CD4-positive, alpha-beta memory T cell (primary cell): ENCODE measurements at regions not wholly inside any gene's neighbourhood (a gene's known extent, or its start where the extent isn't known, plus 50 kb on each side); places are given as distances from the start of the nearest gene placed in this dataset.

Source experiments
- CTCF ChIA-PET: fragments of 350-600 bp; sonication (Branson Sonifier 250); formaldehyde crosslinking; loops from one replicate; lab custom pipeline; 2021; ENCODE audit warnings: inconsistent platforms; ENCODE audit not compliant: partially characterized antibody; lab: Charles Lee
- POLR2A ChIA-PET: fragments of 350-600 bp; sonication (Branson Sonifier 250); formaldehyde crosslinking; loops from one replicate; lab custom pipeline; 2021; ENCODE audit not compliant: partially characterized antibody; lab: Charles Lee
- DNase-seq, 5 donors: peaks; one replicate each; pipeline versions ENCODE4 v3.0.0 to v3.0.0-alpha.2; 2020 to 2022; ENCODE audit warnings: mixed read lengths in 1 of 5
- H3K27ac ChIP-seq: one replicate; pipeline ENCODE4 v1.7.0; 2013; ENCODE audit warnings: low read depth, low read length
- H3K27me3 ChIP-seq: 2 replicates; pipeline ENCODE4 v1.7.0; 2013; ENCODE audit warnings: mild to moderate bottlenecking, low read length, moderate library complexity; ENCODE audit not compliant: insufficient read depth
- H3K36me3 ChIP-seq: 2 replicates; pipeline ENCODE4 v1.7.0; 2013; ENCODE audit warnings: mild to moderate bottlenecking, low read length, moderate library complexity; ENCODE audit not compliant: insufficient read depth
- H3K4me1 ChIP-seq: 2 replicates; pipeline ENCODE4 v1.7.0; 2013; ENCODE audit warnings: mild to moderate bottlenecking, low read length, moderate library complexity; ENCODE audit not compliant: insufficient read depth
- H3K4me3 ChIP-seq, 2 donors: one replicate each; pipeline ENCODE4 v1.7.0; 2013; ENCODE audit warnings: low read length in 2 of 2, mild to moderate bottlenecking in 1 of 2
- H3K9me3 ChIP-seq, 2 donors: one replicate each; pipeline ENCODE4 v1.7.0; 2013; ENCODE audit warnings: low read length in 2 of 2, control low read depth in 1 of 2; ENCODE audit not compliant: control insufficient read depth in 1 of 2
- H3K27ac Mint-ChIP-seq, 7 donors: one replicate each; pipeline ENCODE4 v1.8.0; 2020 to 2021; ENCODE audit warnings: mixed read lengths in 7 of 7, mild to moderate bottlenecking in 6 of 7, inconsistent platforms in 3 of 7, moderate library complexity in 3 of 7
- H3K27me3 Mint-ChIP-seq, 2 donors: one replicate each; pipeline ENCODE4 v1.8.0; 2020 to 2021; ENCODE audit warnings: mixed read lengths in 2 of 2
- H3K36me3 Mint-ChIP-seq, 2 donors: one replicate each; pipeline ENCODE4 v1.8.0; 2020 to 2021; ENCODE audit warnings: mixed read lengths in 2 of 2, inconsistent platforms in 1 of 2, mild to moderate bottlenecking in 1 of 2
- H3K4me1 Mint-ChIP-seq, 4 donors: one replicate each; pipeline ENCODE4 v1.8.0; 2020 to 2021; ENCODE audit warnings: mixed read lengths in 4 of 4, mild to moderate bottlenecking in 1 of 4
- H3K4me3 Mint-ChIP-seq, 8 donors: one replicate each; pipeline ENCODE4 v1.8.0; 2020 to 2021; ENCODE audit warnings: mixed read lengths in 8 of 8, mild to moderate bottlenecking in 7 of 8, moderate library complexity in 6 of 8, inconsistent platforms in 3 of 8
- H3K9me3 Mint-ChIP-seq, 8 donors: one replicate each; pipeline ENCODE4 v1.8.0; 2020 to 2021; ENCODE audit warnings: mixed read lengths in 8 of 8, mild to moderate bottlenecking in 5 of 8, inconsistent platforms in 3 of 8, moderate library complexity in 1 of 8
- intact Hi-C: fragments of 100-400 bp; cut with micrococcal nuclease; formaldehyde crosslinking; loops from one replicate; pipeline ENCODE4 v1.15.1; 2023

GRCh38 chr3:89571707-89572106, 464.3 kb downstream of the EPHA3 start:
- H3K27me3 ChIP-seq, result no peaks in the 10 kb centered on the region
- H3K27me3 Mint-ChIP-seq, result no peaks in the 10 kb centered on the region
- no peak overlapping the region for H3K4me3 Mint-ChIP-seq
- H3K4me3 ChIP-seq, result no peak overlapping the region
- H3K4me1 ChIP-seq, result no peaks in the 10 kb centered on the region
- ChIA-PET CTCF (no interaction called here), POLR2A (no interaction called here)
- no peak overlapping the region for H3K27ac ChIP-seq
- H3K36me3 Mint-ChIP-seq, result no peaks in the 10 kb centered on the region
- intact Hi-C loops, result no loop called here
- peaks cover 1 to 24% (median 9%) of the 10 kb centered on the region in 8 donors for H3K9me3 Mint-ChIP-seq
- no peak overlapping the region for H3K27ac Mint-ChIP-seq
- no peaks in the 10 kb centered on the region for H3K4me1 Mint-ChIP-seq
- no peak for DNase-seq
- H3K9me3 ChIP-seq, result no peaks in the 10 kb centered on the region
- no peaks in the 10 kb centered on the region for H3K36me3 ChIP-seq

- intact Hi-C loops, result no loop called here
- DNase-seq, result no peak
- H3K27me3 Mint-ChIP-seq, result no peaks in the 10 kb centered on the region
- H3K4me1 Mint-ChIP-seq, result no peaks in the 10 kb centered on the region
- peaks cover under 1 to 19% (median 7%) of the 10 kb centered on the region in 8 donors for H3K9me3 Mint-ChIP-seq
- Histone ChIP-seq H3K9me3 (no peaks in the 10 kb centered on the region), H3K4me1 (no peaks in the 10 kb centered on the region), H3K36me3 (no peaks in the 10 kb centered on the region), H3K4me3 (no peak overlapping the region), H3K27ac (no peak overlapping the region), H3K27me3 (no peaks in the 10 kb centered on the region)
- ChIA-PET POLR2A (no interaction called here), CTCF (no interaction called here)
- H3K36me3 Mint-ChIP-seq, result no peaks in the 10 kb centered on the region
- no peak overlapping the region for H3K27ac Mint-ChIP-seq
- no peak overlapping the region for H3K4me3 Mint-ChIP-seq
Observed at GRCh38 chr3:89572261-89572660, 464.8 kb downstream of the EPHA3 start.

GRCh38 chr3:89576417-89576816, 469.0 kb downstream of the EPHA3 start:
- H3K27ac Mint-ChIP-seq, result no peak overlapping the region
- no peak for DNase-seq
- H3K36me3 Mint-ChIP-seq, result no peaks in the 10 kb centered on the region
- H3K9me3 Mint-ChIP-seq, result peaks cover 0 to 14% (median 3%) of the 10 kb centered on the region in 8 donors
- H3K27me3 Mint-ChIP-seq, result no peaks in the 10 kb centered on the region
- H3K36me3 ChIP-seq, result no peaks in the 10 kb centered on the region
- intact Hi-C loops, result no loop called here
- H3K27ac ChIP-seq, result no peak overlapping the region
- H3K4me1 ChIP-seq, result no peaks in the 10 kb centered on the region
- H3K4me3 ChIP-seq, result no peak overlapping the region
- no peaks in the 10 kb centered on the region for H3K9me3 ChIP-seq
- ChIA-PET POLR2A (no interaction called here), CTCF (no interaction called here)
- H3K4me3 Mint-ChIP-seq, result no peak overlapping the region
- H3K4me1 Mint-ChIP-seq, result no peaks in the 10 kb centered on the region
- no peaks in the 10 kb centered on the region for H3K27me3 ChIP-seq

GRCh38 chr3:89577637-89578530, 470.5 kb downstream of the EPHA3 start:
- no peaks in the 10 kb centered on the region for H3K9me3 ChIP-seq
- Mint-ChIP-seq H3K9me3 (peaks cover 0 to 8% (median 3%) of the 10 kb centered on the region in 8 donors), H3K4me1 (no peaks in the 10 kb centered on the region), H3K36me3 (no peaks in the 10 kb centered on the region), H3K4me3 (no peak overlapping the region), H3K27me3 (no peaks in the 10 kb centered on the region), H3K27ac (no peak overlapping the region)
- no peak overlapping the region for H3K27ac ChIP-seq
- ChIA-PET POLR2A (no interaction called here), CTCF (no interaction called here)
- intact Hi-C loops, result no loop called here
- H3K36me3 ChIP-seq, result no peaks in the 10 kb centered on the region
- no peak for DNase-seq
- no peaks in the 10 kb centered on the region for H3K27me3 ChIP-seq
- no peak overlapping the region for H3K4me3 ChIP-seq
- no peaks in the 10 kb centered on the region for H3K4me1 ChIP-seq

- Mint-ChIP-seq H3K36me3 (no peaks in the 10 kb centered on the region), H3K27me3 (no peaks in the 10 kb centered on the region), H3K4me1 (no peaks in the 10 kb centered on the region), H3K9me3 (peaks cover 0 to 12% (median 3%) of the 10 kb centered on the region in 8 donors), H3K4me3 (no peak overlapping the region), H3K27ac (no peak overlapping the region)
- Histone ChIP-seq H3K4me1 (no peaks in the 10 kb centered on the region), H3K9me3 (no peaks in the 10 kb centered on the region), H3K36me3 (no peaks in the 10 kb centered on the region), H3K4me3 (no peak overlapping the region), H3K27me3 (no peaks in the 10 kb centered on the region), H3K27ac (no peak overlapping the region)
- DNase-seq, result no peak
- POLR2A ChIA-PET, result no interaction called here
- CTCF ChIA-PET, result no interaction called here
- intact Hi-C loops, result no loop called here
Observed at GRCh38 chr3:89580859-89581258, 473.4 kb downstream of the EPHA3 start.

- no peaks in the 10 kb centered on the region for H3K27me3 ChIP-seq
- ChIA-PET POLR2A (no interaction called here), CTCF (no interaction called here)
- intact Hi-C loops, result no loop called here
- no peak for DNase-seq
- Mint-ChIP-seq H3K4me3 (no peak overlapping the region), H3K4me1 (no peaks in the 10 kb centered on the region), H3K9me3 (peaks cover 0 to 12% (median 4%) of the 10 kb centered on the region in 8 donors), H3K27ac (no peak overlapping the region), H3K27me3 (no peaks in the 10 kb centered on the region), H3K36me3 (no peaks in the 10 kb centered on the region)
- no peaks in the 10 kb centered on the region for H3K4me1 ChIP-seq
- H3K4me3 ChIP-seq, result no peak overlapping the region
- H3K9me3 ChIP-seq, result no peaks in the 10 kb centered on the region
- H3K27ac ChIP-seq, result no peak overlapping the region
- H3K36me3 ChIP-seq, result no peaks in the 10 kb centered on the region
Observed at GRCh38 chr3:89584398-89584797, 477.0 kb downstream of the EPHA3 start.

- ChIA-PET CTCF (no interaction called here), POLR2A (no interaction called here)
- DNase-seq, result no peak
- Mint-ChIP-seq H3K36me3 (no peaks in the 10 kb centered on the region), H3K9me3 (peaks cover 0 to 11% (median 6%) of the 10 kb centered on the region in 8 donors), H3K27ac (no peak overlapping the region), H3K27me3 (no peaks in the 10 kb centered on the region), H3K4me3 (peak overlapping the region in 1 of 8 donors; percentile 42), H3K4me1 (no peaks in the 10 kb centered on the region)
- Histone ChIP-seq H3K27ac (no peak overlapping the region), H3K36me3 (no peaks in the 10 kb centered on the region), H3K4me1 (no peaks in the 10 kb centered on the region), H3K4me3 (no peak overlapping the region), H3K9me3 (no peaks in the 10 kb centered on the region), H3K27me3 (no peaks in the 10 kb centered on the region)
- intact Hi-C loops, result no loop called here
Observed at GRCh38 chr3:89586256-89586655, 478.8 kb downstream of the EPHA3 start.
